Gastrocnemius medialis (tissue), 4 donors: ENCODE measurements at regions not wholly inside any gene's neighbourhood (a gene's known extent, or its start where the extent isn't known, plus 50 kb on each side); places are given as distances from the start of the nearest gene placed in this dataset.

Experiments used
- ATAC-seq, 2 donors: fragments of 150-250 bp; one replicate each; pipeline ENCODE4 v1.9.1; 2016
- DNase-seq, 2 donors: peaks; one replicate each; pipeline ENCODE4 v3.0.0-alpha.2; 2019
- H3K27ac ChIP-seq, 4 donors: fragments of 200-600 bp; sonication (generic); 1 replicate in 1 of 4; 2 replicates in 3 of 4; pipeline ENCODE4 v1.5.1; 2016 to 2018; ENCODE audit warnings: mild to moderate bottlenecking in 2 of 4, moderate library complexity in 1 of 4
- H3K27me3 ChIP-seq, 3 donors: fragments of 200-600 bp; sonication (generic) in 2 of 3; 1 replicate in 1 of 3; 2 replicates in 2 of 3; pipeline versions ENCODE4 v1.5.1 to v1.6.0; 2016 to 2019; ENCODE audit warnings: mild to moderate bottlenecking in 1 of 3, moderate library complexity in 1 of 3
- H3K36me3 ChIP-seq, 2 donors: fragments of 200-600 bp; sonication (generic) in 1 of 2; one replicate each; pipeline ENCODE4 v1.5.1; 2017 to 2018
- H3K4me1 ChIP-seq, 2 donors: fragments of 200-600 bp; sonication (generic) in 1 of 2; one replicate each; pipeline ENCODE4 v1.5.1; 2016 to 2017; ENCODE audit warnings: mild to moderate bottlenecking in 2 of 2
- H3K4me3 ChIP-seq, 4 donors: fragments of 200-600 bp; sonication (generic) in 3 of 4; 1 replicate in 1 of 4; 2 replicates in 3 of 4; pipeline ENCODE4 v1.5.1; 2016 to 2019; ENCODE audit warnings: mild to moderate bottlenecking in 2 of 4
- H3K9me3 ChIP-seq, 3 donors: fragments of 200-600 bp; sonication (generic) in 2 of 3; 1 replicate in 1 of 3; 2 replicates in 2 of 3; pipeline ENCODE4 v1.5.1; 2016 to 2019
- CTCF ChIP-seq, 5 experiments: fragments of 450-650 bp in 3 of 5; fragments of 200-600 bp in 2 of 5; sonication (generic) in 2 of 5; IDR thresholded peaks in 4 of 5; conservative IDR thresholded peaks in 1 of 5; 1 replicate in 4 of 5; 2 replicates in 1 of 5; pipeline ENCODE4 v1.5.1; 2016 to 2019; ENCODE audit warnings: antibody characterized with exemption in 5 of 5, mild to moderate bottlenecking in 3 of 5, moderate library complexity in 3 of 5
- POLR2A ChIP-seq, 2 donors: fragments of 450-650 bp; IDR thresholded peaks; one replicate each; pipeline ENCODE4 v1.6.1; 2017; ENCODE audit warnings: antibody characterized with exemption in 2 of 2, mild to moderate bottlenecking in 2 of 2, moderate library complexity in 2 of 2
- in situ Hi-C, 4 donors: fragments of 200-750 bp; cut with MboI; loops; one replicate each; pipeline versions ENCODE4 v1.15.0 to v1.8.0; 2017; ENCODE audit warnings: low sequenced_read_pairs in 4 of 4
- intact Hi-C: fragments of 100-400 bp; cut with DNase I; formaldehyde crosslinking; loops from one replicate; pipeline ENCODE4 v1.15.1; 2023; ENCODE audit warnings: low total_unique reads

DNA sequence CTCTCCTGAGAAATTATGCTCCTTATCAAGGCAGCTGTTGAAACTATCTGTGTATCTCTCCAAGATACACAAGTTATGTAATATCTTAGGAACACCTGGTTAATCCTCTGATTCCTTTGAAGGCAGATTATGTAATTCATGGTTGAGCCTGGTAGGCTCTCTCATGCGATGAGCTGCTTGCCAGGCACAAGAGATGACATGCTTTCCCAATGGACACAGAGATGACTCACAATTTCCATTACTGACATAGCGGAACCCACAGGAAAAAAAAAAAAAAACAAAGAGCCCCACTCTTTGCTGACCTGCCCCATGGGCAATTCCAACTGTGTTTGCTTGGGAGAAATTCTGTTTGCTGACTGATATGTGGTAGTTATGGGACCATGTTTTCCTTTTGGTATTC is 736.4 kb upstream of the PHF14 start:
- Histone ChIP-seq H3K27ac (no peak overlapping the region), H3K4me1 (no peaks in the 10 kb centered on the region), H3K9me3 (no peaks in the 10 kb centered on the region), H3K36me3 (no peaks in the 10 kb centered on the region), H3K4me3 (no peak overlapping the region), H3K27me3 (no peaks in the 10 kb centered on the region)
- in situ Hi-C loops (no loop called here), intact Hi-C loops (no loop called here)
- DNase-seq (no peak), ATAC-seq (no peak)
- no peak for TF ChIP-seq POLR2A (IDR thresholded peaks at IDR 0.05)
- TF ChIP-seq CTCF (IDR thresholded peaks at IDR 0.05 in 4 of 5, conservative IDR thresholded peaks at IDR 0.05 in 1 of 5): no peak

DNA sequence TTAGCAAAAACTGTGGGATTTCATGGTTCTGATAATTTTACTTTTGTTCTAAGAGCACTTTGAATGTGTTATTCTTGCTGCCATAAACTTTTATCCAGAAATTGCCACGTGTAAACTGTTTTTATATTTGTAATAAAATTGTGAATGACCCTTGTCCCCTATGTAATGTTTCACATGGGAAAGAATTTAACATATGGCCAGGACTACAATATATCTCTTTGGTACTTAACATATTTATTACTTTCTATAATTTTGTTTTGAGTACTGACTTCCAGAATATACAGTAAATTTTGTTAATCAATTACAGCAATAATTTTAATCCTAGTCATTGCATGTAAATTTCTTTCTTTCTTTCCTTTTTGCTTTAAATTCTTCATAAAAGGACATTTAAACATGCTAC is 735.0 kb upstream of the PHF14 start:
- no peaks in the 10 kb centered on the region for H3K9me3 ChIP-seq
- intact Hi-C loops (no loop called here), in situ Hi-C loops (no loop called here)
- H3K4me3 ChIP-seq: no peak overlapping the region
- H3K27ac ChIP-seq: no peak overlapping the region
- H3K27me3 ChIP-seq: no peaks in the 10 kb centered on the region
- TF ChIP-seq POLR2A (IDR thresholded peaks at IDR 0.05) (no peak), CTCF (IDR thresholded peaks at IDR 0.05 in 4 of 5, conservative IDR thresholded peaks at IDR 0.05 in 1 of 5) (no peak)
- no peaks in the 10 kb centered on the region for H3K4me1 ChIP-seq
- no peaks in the 10 kb centered on the region for H3K36me3 ChIP-seq
- no peak for DNase-seq
- ATAC-seq: no peak

DNA sequence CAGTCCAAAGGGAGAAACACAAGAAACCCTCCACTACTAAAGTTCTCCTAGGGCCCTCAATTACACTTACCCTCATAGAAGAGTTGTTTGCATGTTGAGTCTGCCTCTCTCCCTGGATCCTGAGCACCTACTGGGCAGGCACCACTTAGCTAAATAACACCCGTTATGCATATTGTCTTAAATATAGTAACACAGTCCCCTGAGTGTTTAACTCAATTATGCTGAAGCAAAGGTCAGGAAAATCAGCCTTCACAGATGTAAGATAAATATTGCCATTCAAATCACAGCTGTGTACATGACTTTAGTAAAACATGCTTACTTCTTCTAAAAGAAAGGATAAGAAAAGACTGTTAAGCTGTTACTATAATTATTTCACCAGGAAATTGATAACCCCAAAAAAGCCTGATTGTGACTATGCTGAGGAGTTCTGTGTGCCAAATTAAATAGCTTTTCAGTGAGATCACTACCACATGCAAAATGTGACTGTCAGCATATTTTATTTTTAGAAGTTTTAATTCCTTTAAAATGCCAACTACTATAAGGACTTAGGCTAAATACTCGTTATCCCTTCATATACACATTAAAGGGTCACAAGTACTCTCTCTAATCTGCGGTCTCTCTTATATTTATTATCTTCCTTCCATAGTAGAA is 733.9 kb upstream of the PHF14 start:
- DNase-seq (no peak), ATAC-seq (no peak)
- no peak overlapping the region for H3K4me3 ChIP-seq
- in situ Hi-C loops (no loop called here), intact Hi-C loops (no loop called here)
- TF ChIP-seq CTCF (IDR thresholded peaks at IDR 0.05 in 4 of 5, conservative IDR thresholded peaks at IDR 0.05 in 1 of 5) (no peak), POLR2A (IDR thresholded peaks at IDR 0.05) (no peak)
- H3K27me3 ChIP-seq: no peaks in the 10 kb centered on the region
- no peaks in the 10 kb centered on the region for H3K36me3 ChIP-seq
- no peaks in the 10 kb centered on the region for H3K4me1 ChIP-seq
- peak overlapping the region in 1 of 4 donors; percentile 25 for H3K27ac ChIP-seq
- H3K9me3 ChIP-seq: no peaks in the 10 kb centered on the region

- Histone ChIP-seq H3K9me3 (no peaks in the 10 kb centered on the region), H3K27me3 (no peaks in the 10 kb centered on the region), H3K4me1 (no peaks in the 10 kb centered on the region), H3K27ac (no peak overlapping the region), H3K4me3 (no peak overlapping the region), H3K36me3 (no peaks in the 10 kb centered on the region)
- intact Hi-C loops (no loop called here), in situ Hi-C loops (no loop called here)
- no peak for DNase-seq
- TF ChIP-seq POLR2A (IDR thresholded peaks at IDR 0.05) (no peak), CTCF (IDR thresholded peaks at IDR 0.05 in 4 of 5, conservative IDR thresholded peaks at IDR 0.05 in 1 of 5) (no peak)
- no peak for ATAC-seq
Measured at GRCh38 chr7:10245406-10245805, 728.3 kb upstream of the PHF14 start.

DNA sequence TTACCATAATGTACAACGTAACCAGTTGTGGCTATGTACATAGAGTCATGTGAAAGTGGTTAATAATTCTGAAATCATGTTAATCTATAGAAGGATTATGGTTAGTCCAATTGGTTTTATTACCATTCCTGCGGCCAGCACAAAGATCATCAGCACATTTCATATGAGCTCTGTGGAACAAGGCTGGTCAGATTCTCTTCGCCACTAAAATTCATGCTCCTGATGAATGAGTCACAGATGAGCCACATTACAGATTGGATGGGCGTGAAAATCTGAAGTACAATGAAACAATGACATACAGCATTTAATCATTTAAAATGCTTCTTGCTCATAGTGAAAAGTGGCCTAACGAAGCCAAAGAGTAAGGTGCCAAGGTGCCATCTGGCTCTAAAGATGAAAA is 716.2 kb upstream of the PHF14 start:
- no peak overlapping the region for H3K27ac ChIP-seq
- DNase-seq: no peak
- no peak overlapping the region for H3K4me3 ChIP-seq
- intact Hi-C loops (no loop called here), in situ Hi-C loops (no loop called here)
- no peaks in the 10 kb centered on the region for H3K9me3 ChIP-seq
- H3K27me3 ChIP-seq: no peaks in the 10 kb centered on the region
- no peak for TF ChIP-seq POLR2A (IDR thresholded peaks at IDR 0.05)
- no peak for TF ChIP-seq CTCF (IDR thresholded peaks at IDR 0.05 in 4 of 5, conservative IDR thresholded peaks at IDR 0.05 in 1 of 5)
- H3K36me3 ChIP-seq: no peaks in the 10 kb centered on the region
- no peak for ATAC-seq
- H3K4me1 ChIP-seq: no peaks in the 10 kb centered on the region
